Hematopoietic multipotent progenitor cell treated with erythropoietin and hydrocortisone succinate and interleukin-3 and kit ligand, for 15 days (in vitro differentiated cells): ENCODE measurements at regions not wholly inside any gene's neighbourhood (a gene's known extent, or its start where the extent isn't known, plus 50 kb on each side); places are given as distances from the start of the nearest gene placed in this dataset.

Experiments
- DNase-seq: peaks from one replicate; pipeline ENCODE4 v3.0.0-alpha.2; 2015; ENCODE audit warnings: low spot score

DNA sequence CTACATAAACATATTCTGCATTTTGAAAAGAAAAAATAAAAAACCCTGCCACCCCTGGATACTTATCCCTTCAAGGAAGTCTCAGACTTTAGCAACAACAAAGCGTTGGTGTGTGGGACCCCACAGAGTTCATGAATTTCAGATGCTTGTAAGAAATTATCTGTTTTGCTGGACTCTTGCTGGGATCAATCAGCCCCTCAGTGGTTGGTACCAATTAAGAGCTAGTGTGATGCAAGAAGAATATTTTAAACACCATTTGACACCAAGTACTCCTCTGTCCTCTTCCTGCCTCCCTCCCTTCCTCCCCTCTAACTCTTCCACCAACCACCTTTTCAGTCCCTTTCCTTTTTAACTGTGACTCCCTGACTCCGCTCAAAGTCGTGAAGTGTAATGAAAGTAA, 51.5 kb downstream of the SST start:
- no peak for DNase-seq

DNA sequence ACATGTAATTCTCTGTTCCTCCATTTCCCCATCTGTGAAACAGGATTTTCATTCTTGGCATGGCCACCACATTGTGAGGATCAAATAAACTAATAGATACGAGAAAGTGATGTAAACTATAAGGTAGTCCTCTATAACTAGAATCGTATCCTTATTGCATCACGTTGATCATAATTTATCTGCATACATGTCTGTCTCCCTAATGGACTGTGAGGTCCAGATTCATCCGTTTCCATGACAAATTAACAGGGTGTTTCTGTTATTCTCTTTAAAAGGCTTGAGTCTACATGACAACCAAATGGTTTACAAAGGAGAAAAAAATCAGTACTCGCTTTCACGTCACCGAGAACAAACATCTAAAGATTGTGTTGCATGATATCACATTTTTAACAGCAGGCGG, 53.0 kb downstream of the SST start:
- no peak for DNase-seq

DNA sequence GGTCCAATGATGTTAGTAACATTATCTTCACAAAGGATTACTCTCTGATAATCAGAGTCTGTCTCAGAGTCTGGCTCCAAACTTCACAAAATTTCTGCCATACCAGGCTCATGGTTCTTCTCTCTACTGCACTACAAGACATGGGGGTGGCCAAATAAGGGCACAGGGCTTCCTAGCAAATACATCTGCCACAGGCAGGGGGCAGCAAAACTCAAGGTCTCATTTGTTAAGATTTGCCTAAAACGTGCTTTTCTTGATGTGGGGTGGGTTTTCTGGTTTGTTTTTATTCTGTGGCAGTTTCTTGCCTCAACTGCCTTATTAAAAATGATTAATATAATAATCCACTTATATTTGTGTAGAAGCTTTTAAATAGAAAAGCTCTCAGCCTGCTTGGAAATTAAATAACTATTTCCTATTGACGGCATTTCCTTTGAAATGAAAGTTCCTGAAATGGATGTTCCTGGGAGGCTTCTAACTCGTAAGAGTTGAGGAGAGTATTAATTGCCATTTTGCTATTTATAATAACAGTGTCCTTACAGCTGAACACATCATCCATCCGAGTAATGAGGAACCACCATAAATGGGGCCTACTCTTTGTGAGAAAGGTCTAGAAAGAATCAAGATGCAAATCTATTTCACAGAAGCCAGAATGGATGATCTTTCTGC, 53.8 kb downstream of the SST start:
- peak; percentile 36 for DNase-seq

DNA sequence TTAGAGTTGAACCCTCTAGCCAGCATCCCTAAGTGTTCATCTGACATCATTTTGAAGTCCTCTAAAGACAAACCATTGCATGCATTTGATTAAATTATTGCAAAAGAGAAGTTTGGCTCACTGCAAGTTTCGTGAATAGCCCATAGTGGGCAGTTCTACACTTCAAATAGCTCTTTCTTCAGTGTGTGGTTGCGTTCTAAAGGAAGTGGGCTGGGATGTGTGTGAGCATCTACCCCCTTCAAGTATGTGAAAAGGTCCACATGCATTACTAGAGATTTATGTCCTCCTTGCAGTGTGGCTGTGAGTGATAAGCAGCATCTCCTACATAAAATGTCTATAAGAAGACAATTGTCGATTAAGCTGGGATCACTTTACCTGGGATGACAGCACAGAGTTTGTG, 54.6 kb downstream of the SST start:
- no peak for DNase-seq

DNA sequence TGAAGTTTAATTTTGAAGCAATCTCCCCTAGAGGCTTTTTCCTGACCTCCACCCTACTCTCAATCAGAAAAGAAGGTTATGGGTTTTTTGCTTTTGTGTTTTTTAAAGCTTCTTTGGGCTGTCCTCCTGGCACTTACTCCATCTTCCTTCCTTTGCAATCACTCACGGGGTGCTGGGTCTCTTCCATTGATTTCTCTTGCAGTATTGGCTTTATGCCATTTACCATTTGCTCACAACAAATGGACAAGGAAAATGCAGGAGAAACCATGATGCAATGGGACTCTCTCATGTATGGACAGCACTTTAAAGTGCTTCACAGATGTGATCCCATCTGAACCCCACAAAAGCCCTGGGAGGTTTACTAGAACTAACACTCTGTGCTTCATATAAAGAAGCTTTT, 57.5 kb downstream of the SST start:
- no peak for DNase-seq

DNA sequence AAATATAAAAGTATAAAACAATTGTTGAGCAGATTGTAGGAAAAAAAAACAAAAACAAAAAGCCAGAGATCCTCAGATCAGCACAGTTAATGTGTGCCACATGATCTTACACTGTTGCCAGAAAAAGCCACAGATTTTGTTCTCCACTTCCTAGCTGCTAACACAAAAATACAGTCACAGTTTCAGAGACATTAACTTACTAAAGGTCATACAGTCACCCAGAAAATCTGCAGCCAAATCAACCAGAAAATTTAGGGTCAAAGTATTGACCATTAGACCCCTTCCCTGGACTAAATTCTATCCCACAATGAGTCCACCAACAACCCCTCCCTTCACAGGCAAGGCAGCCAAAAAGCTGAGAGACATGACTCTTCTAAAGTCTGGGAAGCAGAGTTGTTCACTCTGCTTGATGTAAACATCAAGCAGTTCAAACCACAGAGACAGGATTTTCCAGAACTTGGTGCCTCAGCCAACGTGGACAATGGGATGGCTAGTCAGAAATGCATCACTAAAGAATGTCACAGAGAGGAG, 59.1 kb downstream of the SST start:
- DNase-seq = no peak

DNA sequence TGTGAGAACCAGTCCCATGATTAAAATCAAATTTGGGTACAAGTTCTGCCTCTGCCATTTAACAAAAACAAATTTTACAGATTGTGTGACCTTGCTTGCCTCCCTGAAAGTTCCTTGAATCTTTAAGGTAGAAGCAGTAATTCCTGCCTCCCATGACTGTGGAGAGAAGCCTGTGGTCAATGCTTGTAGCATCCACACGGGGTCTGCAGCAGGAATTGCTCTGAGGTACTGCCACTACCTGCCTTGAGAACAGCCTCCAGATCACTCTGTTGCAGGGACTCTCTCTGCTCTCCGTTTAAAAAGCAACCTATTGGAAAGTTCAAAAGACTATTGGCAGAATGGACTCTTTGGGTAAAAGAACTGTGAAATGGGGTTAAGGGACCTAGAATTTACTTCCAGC, 75.9 kb downstream of the SST start:
- DNase-seq = no peak

DNA sequence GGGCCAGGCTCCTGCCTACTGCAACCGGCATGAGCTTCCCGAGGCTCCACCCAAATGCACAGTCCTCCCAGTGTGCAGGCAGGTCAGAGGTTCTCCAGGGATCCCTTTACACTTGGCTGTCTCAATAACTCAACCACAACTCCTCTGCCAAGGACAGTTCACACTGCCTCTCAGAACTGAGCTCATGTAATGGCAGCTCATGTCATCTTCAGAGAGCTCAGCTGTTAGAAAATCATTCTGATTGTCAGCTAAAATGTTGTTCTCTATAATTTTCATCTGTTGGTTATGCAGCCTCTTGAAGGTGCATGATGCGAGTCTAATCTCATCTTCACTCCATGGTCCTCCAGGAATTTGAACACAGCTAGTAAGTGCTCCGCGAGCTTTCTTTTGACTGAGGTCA, 76.7 kb downstream of the SST start:
- DNase-seq = no peak

DNA sequence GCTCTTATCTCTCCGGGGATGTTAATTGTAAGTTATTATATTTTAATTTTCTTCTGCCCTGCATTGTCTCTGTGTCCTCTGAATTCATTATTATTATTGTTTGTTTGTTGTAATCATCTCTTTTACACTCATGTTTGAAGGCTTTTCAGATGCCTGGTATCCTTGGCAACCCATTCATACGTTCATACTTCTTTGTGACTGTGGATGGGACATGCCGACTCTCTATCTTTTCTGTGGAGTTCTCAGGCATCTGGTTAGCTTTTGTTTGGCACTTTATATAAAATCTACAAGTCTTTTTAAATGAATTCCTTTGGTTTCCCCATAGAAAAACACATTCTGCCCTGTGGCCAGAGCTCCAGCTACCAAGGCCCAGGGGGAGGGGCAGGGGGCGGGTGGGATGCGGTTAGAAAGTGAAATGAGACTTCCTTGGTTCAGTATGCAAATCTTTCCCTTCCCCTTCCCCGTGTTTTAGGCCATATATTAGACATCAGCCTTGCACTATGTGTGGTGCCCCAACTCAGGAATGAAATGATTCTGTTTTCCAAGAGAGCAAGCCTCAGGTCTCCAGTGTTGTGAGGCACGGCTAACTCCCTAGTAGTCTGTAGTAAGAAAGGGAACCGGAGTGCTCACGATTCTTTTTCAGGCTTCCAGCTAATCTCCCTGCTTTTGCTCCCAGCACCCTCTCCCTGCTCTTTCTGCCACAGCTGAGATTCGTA, 79.2 kb downstream of the SST start:
- no peak for DNase-seq

DNA sequence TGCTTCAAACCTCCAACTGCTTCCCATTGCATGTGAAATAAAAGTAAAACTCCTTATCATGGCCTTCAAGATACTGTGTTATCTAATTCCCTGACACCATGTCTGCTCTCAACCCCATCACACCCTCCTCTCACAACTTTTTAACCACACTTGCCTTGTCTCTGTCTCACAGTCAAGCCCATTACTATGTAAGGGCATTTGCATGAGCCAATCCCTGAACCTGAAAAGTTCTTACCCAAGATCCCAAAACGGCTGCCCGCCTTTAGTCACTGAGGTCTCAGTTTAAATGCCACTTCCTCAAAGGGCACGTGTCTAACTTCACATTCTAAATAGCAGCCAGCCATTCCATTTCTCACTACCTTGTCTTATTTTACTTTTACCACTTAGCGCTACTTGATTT, 83.1 kb downstream of the SST start:
- DNase-seq = no peak

DNA sequence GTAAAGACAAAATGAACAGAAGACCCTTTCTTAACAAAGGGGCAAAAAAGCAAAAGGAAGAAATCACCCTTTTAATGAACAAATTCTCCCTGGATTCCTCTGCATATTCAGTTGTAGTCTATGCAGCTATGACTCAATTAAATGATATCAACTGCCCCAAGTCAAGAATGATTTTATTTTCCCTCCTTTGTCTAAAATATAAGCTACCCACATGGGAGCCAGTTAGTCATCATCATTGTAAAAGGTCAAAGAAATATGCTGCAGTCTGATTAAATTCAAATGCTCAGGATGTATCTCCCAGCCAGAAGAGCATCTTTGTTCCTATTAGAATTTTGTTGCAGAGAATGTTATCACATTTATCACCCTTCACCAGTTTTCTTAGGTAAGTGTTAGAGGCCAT, 84.0 kb downstream of the SST start:
- no peak for DNase-seq

DNA sequence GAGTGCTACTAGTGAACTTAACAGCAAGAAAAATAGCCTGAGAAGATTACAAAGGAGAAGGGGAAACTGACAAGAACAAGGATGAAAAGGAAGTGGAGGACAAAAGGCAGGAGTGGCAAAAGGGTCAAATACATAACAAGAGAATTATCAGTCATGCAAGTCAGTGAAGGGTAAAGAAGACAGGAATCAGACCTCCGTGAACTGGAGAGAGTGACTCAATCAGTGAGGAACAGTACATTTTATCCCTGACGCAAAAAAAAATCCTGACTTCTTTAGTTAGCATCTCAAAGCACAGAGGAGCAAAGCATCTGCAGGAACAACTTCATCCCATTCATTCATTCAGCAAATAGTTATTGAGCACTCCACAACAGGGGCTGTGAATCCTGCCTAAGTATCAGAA, 97.8 kb downstream of the SST start:
- no peak for DNase-seq

DNA sequence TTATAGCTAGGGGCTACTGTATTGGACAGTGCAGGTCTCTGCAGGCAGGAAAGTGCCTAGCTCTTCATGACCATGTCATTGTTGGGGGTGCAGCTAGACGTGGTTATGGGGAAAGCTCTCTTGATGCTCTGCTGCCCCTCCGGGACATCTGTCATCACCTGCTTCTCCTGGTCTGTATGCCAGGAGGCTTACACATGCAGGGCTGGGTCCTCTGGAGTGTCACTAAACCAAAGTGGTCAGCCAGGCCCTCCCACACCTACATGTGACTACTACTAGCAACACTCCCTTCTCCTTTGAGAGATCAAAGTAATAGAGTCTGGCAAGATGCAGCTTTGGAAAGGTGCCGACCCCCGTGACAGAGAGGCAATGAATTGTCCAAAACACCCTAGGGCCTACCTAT, 98.5 kb downstream of the SST start:
- DNase-seq = no peak

DNA sequence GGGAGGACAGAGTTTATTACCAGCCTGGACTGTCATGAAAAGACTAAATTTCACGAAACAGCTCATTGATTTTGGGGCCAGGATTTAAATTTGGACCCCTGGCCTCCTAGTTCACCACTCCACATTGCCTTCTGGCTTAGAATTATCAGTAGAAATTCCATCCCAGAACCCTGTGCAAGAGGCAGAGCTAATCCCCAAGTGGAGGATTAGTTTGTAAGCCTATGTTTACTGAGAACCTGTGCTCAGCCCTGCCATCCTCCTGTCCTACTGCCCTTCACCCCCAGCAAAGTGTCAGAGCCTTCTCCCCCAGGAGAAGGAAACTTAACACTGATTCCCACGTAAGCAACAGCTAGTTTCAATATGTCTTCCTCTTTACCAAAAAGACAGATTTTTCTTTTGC, 99.4 kb downstream of the SST start:
- no peak for DNase-seq

DNA sequence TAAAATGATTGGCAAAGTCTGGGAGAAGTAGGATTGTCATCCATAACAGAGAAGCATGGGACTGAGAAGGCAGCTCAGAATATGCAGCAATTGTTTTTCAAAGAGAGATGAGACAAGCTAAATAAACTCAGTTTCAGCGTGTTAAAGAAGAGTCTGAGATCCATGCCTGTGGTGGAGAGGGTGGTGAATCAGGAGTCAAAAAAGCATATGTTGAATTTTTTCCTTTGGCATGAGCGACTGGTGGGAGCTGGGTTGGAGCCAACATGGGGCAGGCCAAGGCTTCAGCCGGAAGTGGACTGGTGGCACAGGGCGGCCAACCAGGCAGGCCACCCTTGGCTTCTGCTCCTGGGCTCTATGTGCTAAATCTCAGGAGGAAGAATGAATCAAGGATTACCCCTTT, 102.0 kb downstream of the SST start:
- DNase-seq = no peak

DNA sequence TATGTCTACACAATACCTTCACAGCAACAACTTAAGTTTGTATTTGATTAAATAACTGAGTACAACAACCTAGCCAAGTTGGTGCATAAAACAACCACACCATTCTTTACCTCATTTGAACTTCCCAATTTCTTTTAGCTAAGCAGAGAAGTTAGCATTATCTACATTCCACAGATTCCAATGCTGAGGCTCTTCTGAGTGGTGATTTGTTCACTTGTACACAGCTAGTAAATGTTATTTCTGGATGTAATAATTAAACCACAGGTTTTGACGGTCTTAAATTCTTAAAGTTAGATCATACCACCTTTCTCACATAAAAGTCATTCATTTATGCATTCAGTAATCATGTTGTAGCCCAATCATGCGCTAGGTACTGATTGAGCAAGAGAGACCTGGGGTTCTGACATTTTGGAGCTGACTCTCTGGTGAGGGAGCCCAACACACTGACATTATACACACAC, 102.5 kb downstream of the SST start:
- no peak for DNase-seq

DNA sequence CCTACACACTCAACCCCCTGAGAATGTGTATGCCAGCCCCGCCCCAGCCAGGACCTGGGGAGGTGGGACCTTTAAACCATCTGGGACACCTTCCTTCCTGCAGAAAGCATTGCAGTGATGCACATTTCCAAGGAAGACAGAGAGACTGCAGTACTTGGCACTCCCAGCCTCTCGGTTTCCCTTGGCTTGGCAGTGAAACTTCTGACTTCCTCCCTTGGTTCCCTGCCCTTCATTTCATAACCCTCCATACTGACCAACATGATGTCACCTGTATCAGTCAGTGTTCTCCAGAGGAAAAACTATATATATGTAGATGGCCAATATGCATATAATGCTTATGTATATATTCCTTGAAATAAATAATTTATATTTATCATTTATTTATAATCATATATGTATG, 103.2 kb downstream of the SST start:
- no peak for DNase-seq

DNA sequence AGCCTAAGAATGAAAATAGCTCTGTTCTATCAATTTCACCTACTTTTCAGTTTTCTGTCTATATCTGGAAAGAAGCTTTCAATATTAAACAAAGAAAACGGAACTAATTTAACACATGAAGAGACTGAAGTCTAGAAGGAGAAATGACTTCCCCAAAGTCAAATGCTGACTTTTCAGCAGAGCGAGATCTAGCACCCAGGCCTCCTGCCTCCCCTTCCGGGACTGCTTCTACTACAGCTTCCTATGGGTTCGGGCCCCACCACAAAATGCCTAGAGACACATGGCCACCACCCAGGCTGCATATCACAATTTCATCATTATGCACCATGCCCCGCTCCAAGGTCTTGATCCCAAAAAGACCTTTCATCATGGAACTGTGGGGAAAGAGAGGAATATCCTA, 104.5 kb downstream of the SST start:
- DNase-seq = no peak

DNA sequence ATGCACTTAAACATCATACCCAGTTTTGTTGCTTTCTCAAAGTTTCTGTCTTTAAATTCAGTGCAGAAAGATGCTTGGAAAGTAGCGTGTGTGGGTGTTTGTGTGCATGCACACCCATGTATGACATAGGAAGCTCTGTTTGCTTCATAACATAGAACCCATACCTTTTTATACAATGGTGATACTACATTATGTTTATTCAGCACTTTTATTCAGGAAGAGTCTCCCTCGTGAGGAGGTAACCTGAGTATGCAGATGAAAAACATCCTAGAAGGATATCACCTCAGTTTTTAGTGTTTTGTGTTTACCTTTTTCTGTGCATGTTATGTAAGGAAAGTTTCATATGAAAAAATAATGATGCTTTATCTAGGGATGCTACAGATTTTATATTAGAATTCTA, 111.2 kb downstream of the SST start:
- DNase-seq = no peak

DNA sequence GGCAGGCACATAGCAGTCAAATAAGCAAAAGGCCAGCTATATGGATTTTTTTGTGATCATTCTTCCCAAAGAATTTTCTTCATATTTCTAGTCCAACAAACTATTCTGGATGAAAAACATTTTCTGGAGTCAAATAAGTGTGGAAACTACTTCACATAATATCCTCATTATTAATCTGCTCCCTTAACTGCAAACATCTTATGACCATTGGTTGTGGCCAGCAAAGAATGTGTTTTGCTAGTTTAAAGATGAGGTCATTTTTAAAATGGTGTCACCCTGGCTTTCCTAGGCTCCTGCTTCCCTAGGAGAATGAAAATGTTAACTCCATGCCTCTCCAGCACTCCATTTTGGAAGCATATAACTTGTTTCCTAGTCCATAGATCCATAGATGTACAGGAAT, 118.8 kb downstream of the SST start:
- no peak for DNase-seq

DNA sequence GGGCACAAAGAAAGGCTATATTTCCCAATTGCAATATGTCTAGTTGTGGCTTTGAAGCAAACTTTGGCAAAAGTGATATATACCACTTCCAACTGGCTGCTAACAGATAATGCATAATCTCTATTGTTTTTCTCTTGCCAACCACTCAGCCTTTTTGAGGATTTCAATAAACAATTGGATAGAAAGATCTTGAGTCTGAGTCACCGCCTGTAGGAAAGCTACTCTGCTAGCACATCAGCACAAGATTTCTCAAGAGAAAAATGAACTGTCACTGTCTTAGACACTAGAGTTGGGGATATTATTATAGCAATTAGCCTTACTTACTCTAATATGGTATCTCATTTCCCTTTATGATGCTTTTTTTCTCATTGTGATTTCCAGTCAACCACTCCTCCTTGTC, 119.7 kb downstream of the SST start:
- no peak for DNase-seq

DNA sequence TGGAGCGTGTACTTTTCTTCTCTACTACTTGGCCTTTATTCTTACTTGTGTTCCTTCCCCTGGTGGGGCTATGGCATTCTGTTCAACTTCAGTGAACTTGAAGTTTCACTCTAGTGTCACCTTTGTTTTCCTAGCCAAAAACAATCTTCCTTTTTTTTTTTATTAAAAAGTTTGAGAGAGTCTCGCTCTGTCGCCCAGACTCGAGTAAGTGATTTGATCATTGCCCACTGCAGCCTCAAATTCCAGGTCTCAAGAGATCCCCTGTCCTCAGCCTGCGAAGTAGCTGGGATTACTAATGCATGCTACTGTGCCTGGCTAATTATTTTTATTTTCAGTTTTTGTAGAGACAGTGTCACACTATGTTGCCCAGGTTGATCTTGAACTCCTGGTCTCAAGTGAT, 124.8 kb downstream of the SST start:
- DNase-seq = no peak

DNA sequence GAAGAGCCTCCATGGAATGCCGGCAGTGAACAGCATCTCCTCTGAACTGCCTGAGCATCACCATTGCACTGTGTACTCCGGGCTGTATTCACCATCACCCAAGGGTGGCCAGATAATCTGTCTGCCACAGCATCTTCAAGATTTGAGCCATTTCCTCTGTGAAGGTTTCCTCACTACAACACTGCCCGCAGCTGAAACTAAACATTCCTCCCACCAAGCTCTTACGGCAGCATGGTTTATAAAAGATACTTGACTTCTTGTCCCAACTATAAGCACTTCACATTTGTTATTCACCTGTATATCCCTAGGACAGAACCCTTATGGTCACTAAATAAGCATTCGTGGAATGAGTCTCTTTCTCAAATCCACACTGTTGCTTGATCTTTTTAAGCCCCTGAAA, 125.9 kb downstream of the SST start:
- DNase-seq = no peak

DNA sequence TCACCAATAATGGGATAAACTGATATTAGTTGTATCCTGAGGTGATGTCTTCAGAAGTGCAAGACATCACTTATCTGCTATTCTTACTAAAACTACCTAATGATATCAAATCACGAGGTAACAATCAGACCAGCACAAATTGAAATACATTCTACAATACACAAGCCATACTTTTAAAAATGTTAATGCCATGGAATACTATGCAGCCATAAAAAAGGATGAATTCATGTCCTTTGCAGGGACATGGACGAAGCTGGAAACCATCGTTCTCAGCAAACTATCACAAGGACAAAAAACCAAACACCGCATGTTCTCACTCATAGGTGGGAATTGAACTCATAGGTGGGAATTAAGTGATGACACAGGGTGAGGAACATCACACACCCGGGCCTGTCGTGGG, 129.3 kb downstream of the SST start:
- DNase-seq = no peak
